Pancreas (tissue), 10 donors: ENCODE measurements at regions not wholly inside any gene's neighbourhood (a gene's known extent, or its start where the extent isn't known, plus 50 kb on each side); places are given as distances from the start of the nearest gene placed in this dataset.
"Not testable (repeated sequence)": the region's sequence is repeated elsewhere in the genome, so short reads cannot be mapped to it uniquely, and the experiment has no call there.

ENCODE experiments used
- ATAC-seq, 4 donors: fragments of 200-7000 bp; cut with Tn5 transposase; one replicate each; pipeline versions ENCODE4 v1.8.0 to v1.9.1; 2020; ENCODE audit warnings: mild to moderate bottlenecking in 4 of 4, moderate library complexity in 4 of 4
- DNase-seq, 6 donors: peaks; one replicate each; pipeline ENCODE4 v3.0.0-alpha.2; 2020
- FAIRE-seq: peaks from 2 replicates; lab custom pipeline; 2012; peaks lifted over from hg19 to GRCh38; lab: Jason Lieb, UNC
- H3K27ac ChIP-seq, 4 donors: fragments of 200-600 bp; sonication (generic); 1 replicate in 3 of 4; 2 replicates in 1 of 4; pipeline versions ENCODE4 v1.5.0 to v1.8.0; 2020
- H3K27me3 ChIP-seq, 4 donors: fragments of 200-600 bp; one replicate each; pipeline ENCODE4 v1.8.0; 2021
- H3K36me3 ChIP-seq, 3 donors: fragments of 200-600 bp; sonication (generic) in 1 of 3; one replicate each; pipeline versions ENCODE4 v1.5.0 to v1.8.0; 2020 to 2021
- H3K4me1 ChIP-seq, 3 donors: fragments of 200-600 bp; one replicate each; pipeline ENCODE4 v1.8.0; 2021
- H3K4me3 ChIP-seq, 4 donors: fragments of 200-600 bp; sonication (generic) in 2 of 4; one replicate each; pipeline versions ENCODE4 v1.5.0 to v1.8.0; 2020 to 2021
- H3K9me3 ChIP-seq, 4 donors: fragments of 200-600 bp; one replicate each; pipeline ENCODE4 v1.8.0; 2021
- WGBS, 2 donors: extraction: QIAGEN DNeasy Blood & Tissue Kit; methylation state at CpG; one replicate each; pipeline ENCODE4 v1.1.7; 2013; 5-methylcytosine and 5-hydroxymethylcytosine counted together
- intact Hi-C, 3 donors: fragments of 100-400 bp; cut with DNase I; formaldehyde crosslinking; loops; one replicate each; pipeline versions ENCODE4 v1.11.1 to v1.14.2; 2022
- donor health status: healthy with polysubstance abuse.
- donor health status: DM: no; HTN: no; CAD: no; lungs with moderate emphysema.
- donor health status: DM: no; HTN: no; CAD: no.
- donor health status: control.
- donor health status: control.
- donor health status: Bipolar disorder and iron deficiency.
- donor health status: DM: yes; HTN: yes; CAD: no.
- donor health status: DM: no; HTN: no; CAD: no.
- donor health status: DM: no; HTN: no; CAD: no.
- donor health status: DM: yes; HTN: yes; CAD: no.

- ATAC-seq, H3K36me3 ChIP-seq, H3K27ac ChIP-seq, intact Hi-C loops, H3K27me3 ChIP-seq, FAIRE-seq, H3K4me1 ChIP-seq, H3K9me3 ChIP-seq, H3K4me3 ChIP-seq, DNase-seq: not testable (repeated sequence)
- no CpG with 5 or more reads among the region's 4 CpGs for WGBS, 2 donors
These were observed 4027.4 kb upstream of the TPTE start for GRCh38 chr21:6493957-6494356.

GRCh38 chr21:6496356-6496755 lies 4025.0 kb upstream of the TPTE start:
- H3K4me1 ChIP-seq, ATAC-seq, H3K27me3 ChIP-seq, H3K36me3 ChIP-seq, H3K4me3 ChIP-seq, H3K9me3 ChIP-seq, FAIRE-seq, intact Hi-C loops, H3K27ac ChIP-seq, DNase-seq: not testable (repeated sequence)
- 26% methylated on average over 2 of the region's 5 CpGs; no CpG with 5 or more reads in 1 of the 2 donors for WGBS, 2 donors

- Histone ChIP-seq H3K27ac (peak overlapping the region in 1 of 4 donors; percentile 70), H3K4me3 (peak overlapping the region in 2 of 4 donors; percentile 59 to 60)
- WGBS, 2 donors: 0% methylated on average over 12 to 30 of the region's 55 CpGs
- intact Hi-C loops, H3K36me3 ChIP-seq, H3K4me1 ChIP-seq, FAIRE-seq, H3K27me3 ChIP-seq, H3K9me3 ChIP-seq: not testable (repeated sequence)
- peak in 3 of 6 donors; percentile 22 to 77 (median 60) for DNase-seq
- peak; percentile 3 to 59 (median 28) for ATAC-seq
These were observed 4022.7 kb upstream of the TPTE start for GRCh38 chr21:6498716-6499115.

- Histone ChIP-seq H3K27ac (peak overlapping the region in 1 of 4 donors; percentile 70), H3K4me3 (peak overlapping the region in 2 of 4 donors; percentile 59 to 60)
- H3K36me3 ChIP-seq, H3K9me3 ChIP-seq, H3K4me1 ChIP-seq, FAIRE-seq, intact Hi-C loops, H3K27me3 ChIP-seq: not testable (repeated sequence)
- DNase-seq (peak in 3 of 6 donors; percentile 68 to 90 (median 84)), ATAC-seq (peak; percentile 95 to 99 (median 96))
- 1% methylated on average over 28 of the region's 66 CpGs; no CpG with 5 or more reads in 1 of the 2 donors for WGBS, 2 donors
These were observed 4022.1 kb upstream of the TPTE start for GRCh38 chr21:6499128-6499826.

GRCh38 chr21:6499866-6500265 lies 4021.5 kb upstream of the TPTE start:
- H3K27me3 ChIP-seq, H3K4me1 ChIP-seq, DNase-seq, H3K27ac ChIP-seq, H3K4me3 ChIP-seq, FAIRE-seq, intact Hi-C loops, H3K9me3 ChIP-seq, H3K36me3 ChIP-seq: not testable (repeated sequence)
- WGBS, 2 donors: no CpG with 5 or more reads among the region's 16 CpGs
- ATAC-seq: peak in 3 of 4 donors; percentile 5 to 58 (median 55)

- H3K27ac ChIP-seq, H3K4me1 ChIP-seq, H3K4me3 ChIP-seq, DNase-seq, intact Hi-C loops, H3K27me3 ChIP-seq, FAIRE-seq, H3K36me3 ChIP-seq, H3K9me3 ChIP-seq: not testable (repeated sequence)
- ATAC-seq: peak in 2 of 4 donors; percentile 30 to 33
- WGBS, 2 donors: no CpG with 5 or more reads among the region's 7 CpGs
These were observed 4020.7 kb upstream of the TPTE start for GRCh38 chr21:6500681-6501080.

GRCh38 chr21:6506167-6506894 lies 4015.1 kb upstream of the TPTE start:
- FAIRE-seq, H3K27me3 ChIP-seq, H3K4me1 ChIP-seq, H3K9me3 ChIP-seq, H3K36me3 ChIP-seq, ATAC-seq, DNase-seq, H3K4me3 ChIP-seq, H3K27ac ChIP-seq, intact Hi-C loops: not testable (repeated sequence)
- 89 to 94% methylated on average over 4 to 5 of the region's 10 CpGs for WGBS, 2 donors

- intact Hi-C loops, H3K27ac ChIP-seq, H3K4me3 ChIP-seq, FAIRE-seq, DNase-seq, H3K36me3 ChIP-seq, H3K4me1 ChIP-seq, H3K27me3 ChIP-seq, H3K9me3 ChIP-seq: not testable (repeated sequence)
- peak in 2 of 4 donors; percentile 39 to 50 for ATAC-seq
- no CpG with 5 or more reads among the region's 4 CpGs for WGBS, 2 donors
These were observed 4013.8 kb upstream of the TPTE start for GRCh38 chr21:6507632-6508031.

GRCh38 chr21:6521777-6522176 lies 3999.6 kb upstream of the TPTE start:
- H3K4me3 ChIP-seq, H3K4me1 ChIP-seq, H3K27me3 ChIP-seq, DNase-seq, H3K27ac ChIP-seq, H3K36me3 ChIP-seq, H3K9me3 ChIP-seq, intact Hi-C loops, FAIRE-seq: not testable (repeated sequence)
- WGBS, 2 donors: no CpG with 5 or more reads among the region's 7 CpGs
- ATAC-seq: peak in 2 of 4 donors; percentile 43 to 62

- H3K9me3 ChIP-seq, H3K27me3 ChIP-seq, H3K4me3 ChIP-seq, H3K27ac ChIP-seq, ATAC-seq, intact Hi-C loops, DNase-seq, H3K4me1 ChIP-seq, FAIRE-seq, H3K36me3 ChIP-seq: not testable (repeated sequence)
- WGBS, 2 donors: no CpG with 5 or more reads among the region's 10 CpGs
These were observed 3995.2 kb upstream of the TPTE start for GRCh38 chr21:6526213-6526612.

GRCh38 chr21:6530655-6531054 lies 3990.7 kb upstream of the TPTE start:
- DNase-seq, H3K27ac ChIP-seq, FAIRE-seq, H3K36me3 ChIP-seq, H3K27me3 ChIP-seq, H3K4me1 ChIP-seq, intact Hi-C loops, H3K9me3 ChIP-seq, H3K4me3 ChIP-seq: not testable (repeated sequence)
- 0% methylated on average over 1 of the region's 8 CpGs for WGBS, 2 donors
- peak in 3 of 4 donors; percentile 46 to 85 (median 81) for ATAC-seq

GRCh38 chr21:6533261-6533660 lies 3988.1 kb upstream of the TPTE start:
- H3K27me3 ChIP-seq, DNase-seq, intact Hi-C loops, H3K27ac ChIP-seq, H3K4me3 ChIP-seq, H3K9me3 ChIP-seq, ATAC-seq, FAIRE-seq, H3K4me1 ChIP-seq, H3K36me3 ChIP-seq: not testable (repeated sequence)
- WGBS, 2 donors: no CpG with 5 or more reads among the region's 25 CpGs
